HEK293 (cell line): ENCODE measurements at regions not wholly inside any gene's neighbourhood (a gene's known extent, or its start where the extent isn't known, plus 50 kb on each side); places are given as distances from the start of the nearest gene placed in this dataset.

Source experiments
- CTCF ChIA-PET: fragments of 350-600 bp; formaldehyde crosslinking; extraction: SDS; loops from one replicate; lab custom pipeline; 2021; ENCODE audit warnings: antibody characterized with exemption; lab: Yijun Ruan, JAX
- POLR2A ChIA-PET: fragments of 300-600 bp; formaldehyde crosslinking; extraction: SDS; loops from one replicate; lab custom pipeline; 2020; ENCODE audit warnings: antibody characterized with exemption, inconsistent platforms; lab: Yijun Ruan, JAX
- H3K27ac ChIP-seq: fragments of 200-500 bp; sonication (Bioruptor generic); 2 replicates; pipeline ENCODE4 v1.5.1; 2014; ENCODE audit warnings: low read depth, low read length, control low read depth, inconsistent platforms; ENCODE audit errors: extremely low read depth
- H3K36me3 ChIP-seq, 2 experiments: fragments of 200-500 bp in 1 of 2; sonication (Bioruptor generic) in 1 of 2; 1 replicate in 1 of 2; 2 replicates in 1 of 2; pipeline ENCODE4 v1.5.1; 2014 to 2017; ENCODE audit warnings: inconsistent platforms in 2 of 2, low read length in 2 of 2; ENCODE audit not compliant: control insufficient read depth in 2 of 2, insufficient read depth in 1 of 2
- H3K4me1 ChIP-seq: fragments of 200-500 bp; sonication (Bioruptor generic); 2 replicates; pipeline ENCODE4 v1.5.1; 2014; ENCODE audit warnings: mild to moderate bottlenecking, low read length, inconsistent platforms; ENCODE audit not compliant: control insufficient read depth, insufficient read depth
- H3K4me3 ChIP-seq: 2 replicates; pipeline ENCODE4 v1.5.1; 2011; ENCODE audit warnings: low read depth, mild to moderate bottlenecking, control low read depth, low read length, moderate library complexity
- H3K9me3 ChIP-seq: fragments of 200-500 bp; sonication (Bioruptor generic); 2 replicates; pipeline ENCODE4 v1.5.1; 2014; ENCODE audit warnings: low read depth, low read length, inconsistent platforms; ENCODE audit not compliant: control insufficient read depth, insufficient read depth
- BCL11A ChIP-seq: fragments of 450-650 bp; formaldehyde crosslinking; IDR thresholded peaks from 2 replicates; pipeline ENCODE4 v1.5.1; 2016; ENCODE audit warnings: low read depth, missing biosample characterization, missing genetic modification characterization
- EGR2 ChIP-seq: fragments of 450-650 bp; formaldehyde crosslinking; IDR thresholded peaks from 2 replicates; pipeline ENCODE4 v1.5.1; 2016; ENCODE audit warnings: low read depth, missing biosample characterization, missing genetic modification characterization
- GLIS2 ChIP-seq: fragments of 450-650 bp; formaldehyde crosslinking; IDR thresholded peaks from 2 replicates; pipeline ENCODE4 v1.5.1; 2016; ENCODE audit warnings: missing biosample characterization, missing genetic modification characterization
- MEIS1 ChIP-seq: sonication (generic); formaldehyde crosslinking; IDR thresholded peaks from 2 replicates; pipeline ENCODE4 v1.8.1; 2022; ENCODE audit warnings: missing genetic modification reagents, mild to moderate bottlenecking, borderline replicate concordance
- YY2 ChIP-seq: fragments of 450-650 bp; formaldehyde crosslinking; IDR thresholded peaks from 2 replicates; pipeline ENCODE4 v1.5.1; 2016; ENCODE audit warnings: missing biosample characterization, missing genetic modification characterization
- ZBTB17 ChIP-seq: fragments of 450-650 bp; formaldehyde crosslinking; IDR thresholded peaks from 2 replicates; pipeline ENCODE4 v1.5.1; 2016; ENCODE audit warnings: missing biosample characterization, missing genetic modification characterization
- ZBTB8A ChIP-seq: fragments of 450-650 bp; formaldehyde crosslinking; IDR thresholded peaks from 2 replicates; pipeline ENCODE4 v1.5.1; 2016; ENCODE audit warnings: missing biosample characterization, missing genetic modification characterization
- ZNF10 ChIP-seq: fragments of 450-650 bp; formaldehyde crosslinking; IDR thresholded peaks from 2 replicates; pipeline ENCODE4 v1.5.1; 2017; ENCODE audit warnings: missing biosample characterization, missing genetic modification characterization
- ZNF140 ChIP-seq: fragments of 450-650 bp; formaldehyde crosslinking; IDR thresholded peaks from 2 replicates; pipeline ENCODE4 v1.5.1; 2016; ENCODE audit warnings: missing biosample characterization, missing genetic modification characterization
- ZNF169 ChIP-seq: fragments of 450-650 bp; formaldehyde crosslinking; IDR thresholded peaks from 2 replicates; pipeline ENCODE4 v1.5.1; 2016; ENCODE audit warnings: missing biosample characterization, missing genetic modification characterization
- ZNF174 ChIP-seq: fragments of 450-650 bp; formaldehyde crosslinking; IDR thresholded peaks from 2 replicates; pipeline ENCODE4 v1.5.0; 2017; ENCODE audit warnings: missing biosample characterization, mild to moderate bottlenecking, missing genetic modification characterization
- ZNF175 ChIP-seq: fragments of 450-650 bp; formaldehyde crosslinking; IDR thresholded peaks from 2 replicates; pipeline ENCODE4 v1.5.1; 2016; ENCODE audit warnings: missing biosample characterization, missing genetic modification characterization
- ZNF23 ChIP-seq: fragments of 450-650 bp; formaldehyde crosslinking; IDR thresholded peaks from 2 replicates; pipeline ENCODE4 v1.5.1; 2016; ENCODE audit warnings: missing biosample characterization, missing genetic modification characterization, borderline replicate concordance
- ZNF394 ChIP-seq: fragments of 450-650 bp; formaldehyde crosslinking; IDR thresholded peaks from 2 replicates; pipeline ENCODE4 v1.5.1; 2016; ENCODE audit warnings: missing biosample characterization, missing genetic modification characterization, mild to moderate bottlenecking, moderate library complexity, borderline replicate concordance
- ZNF529 ChIP-seq: fragments of 450-650 bp; formaldehyde crosslinking; IDR thresholded peaks from 2 replicates; pipeline ENCODE4 v1.5.1; 2017; ENCODE audit warnings: missing genetic modification characterization, missing biosample characterization; ENCODE audit not compliant: insufficient replicate concordance
- ZNF530 ChIP-seq: fragments of 450-650 bp; formaldehyde crosslinking; IDR thresholded peaks from 2 replicates; pipeline ENCODE4 v1.5.1; 2016; ENCODE audit warnings: low read depth, missing biosample characterization, missing genetic modification characterization
- ZSCAN16 ChIP-seq: fragments of 450-650 bp; formaldehyde crosslinking; IDR thresholded peaks from 2 replicates; pipeline ENCODE4 v1.5.1; 2016; ENCODE audit warnings: missing biosample characterization, missing genetic modification characterization
- TF ChIP-seq, protein P1 (sequence below): fragments of 450-650 bp; formaldehyde crosslinking; IDR thresholded peaks from 2 replicates; pipeline ENCODE4 v1.5.1; 2016; ENCODE audit warnings: missing biosample characterization, missing genetic modification characterization
- TF ChIP-seq, protein P2 (sequence below): fragments of 450-650 bp; formaldehyde crosslinking; IDR thresholded peaks from 2 replicates; pipeline ENCODE4 v1.5.1; 2016; ENCODE audit warnings: missing biosample characterization, missing genetic modification characterization
- TF ChIP-seq, protein P3 (sequence below): fragments of 450-650 bp; formaldehyde crosslinking; IDR thresholded peaks from 2 replicates; pipeline ENCODE4 v1.5.1; 2016; ENCODE audit warnings: missing biosample characterization, missing genetic modification characterization
- TF ChIP-seq, protein P4 (sequence below): fragments of 450-650 bp; formaldehyde crosslinking; IDR thresholded peaks from 2 replicates; pipeline ENCODE4 v1.5.1; 2016; ENCODE audit warnings: missing biosample characterization, missing genetic modification characterization, low read depth
- TF ChIP-seq, protein P5 (sequence below): fragments of 450-650 bp; formaldehyde crosslinking; IDR thresholded peaks from 2 replicates; pipeline ENCODE4 v1.5.1; 2016; ENCODE audit warnings: missing biosample characterization, missing genetic modification characterization
- TF ChIP-seq, protein P6 (sequence below): IDR thresholded peaks from 2 replicates; pipeline ENCODE4 v1.6.1; 2011; ENCODE audit warnings: mild to moderate bottlenecking, low read depth, low read length, borderline replicate concordance

DNA sequence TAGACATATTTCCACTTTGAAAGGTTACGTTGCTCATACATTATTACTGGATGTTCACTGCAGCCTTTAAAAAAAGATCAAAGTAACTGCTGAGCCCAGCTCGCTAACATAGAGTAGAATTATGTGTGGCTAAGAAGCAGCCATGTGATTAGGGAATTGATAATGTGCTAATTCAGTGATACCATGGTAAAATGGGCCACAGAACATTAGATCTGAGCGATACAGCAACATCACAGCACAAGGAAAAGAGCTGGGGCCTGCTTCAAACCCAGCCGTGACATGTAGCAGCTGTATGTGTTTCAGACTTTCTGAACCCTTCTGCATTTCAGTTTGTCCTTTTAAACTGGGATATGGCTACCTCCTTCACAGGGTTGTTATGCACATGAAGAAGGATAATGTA, 92.3 kb upstream of the LMNTD1 start:
- Histone ChIP-seq H3K27ac (no peak overlapping the region), H3K36me3 (no peaks in the 10 kb centered on the region), H3K9me3 (no peaks in the 10 kb centered on the region), H3K4me3 (no peak overlapping the region), H3K4me1 (peaks cover 5% of the 10 kb centered on the region; the same call in 1 of the 2 replicates)
- ChIA-PET CTCF (interaction anchor here (0.6 kb wide), 1 partner anchor 444 kb away, joined by 4 read pairs; no protein-coding TSS in a partner anchor), POLR2A (no interaction called here)
- TF ChIP-seq ZBTB8A = no peak

DNA sequence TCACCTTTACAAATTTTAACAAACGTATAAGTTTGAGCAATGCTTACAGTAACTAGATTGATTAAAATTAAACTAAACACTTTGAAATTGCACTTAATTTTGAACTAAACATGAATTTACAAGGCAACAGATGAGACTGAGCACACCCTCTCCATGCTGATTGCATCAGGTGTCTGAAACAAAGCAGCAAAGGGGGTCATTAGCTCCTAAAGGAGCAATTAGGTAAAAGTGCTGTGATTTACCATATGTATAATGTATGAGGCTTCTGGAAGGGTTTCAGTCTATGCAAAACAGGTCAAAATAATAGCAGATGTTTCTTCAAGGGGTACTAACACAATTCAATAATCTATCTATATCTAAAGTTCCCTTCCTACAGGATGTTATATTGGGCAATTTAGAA, 98.8 kb upstream of the LMNTD1 start:
- CTCF ChIA-PET = interaction anchor here (0.6 to 0.7 kb wide), 2 partner anchors 300 to 432 kb away, joined by 3 to 4 read pairs; no protein-coding TSS in a partner anchor
- Histone ChIP-seq H3K9me3 (no peaks in the 10 kb centered on the region), H3K4me1 (peaks cover 5% of the 10 kb centered on the region; the same call in 1 of the 2 replicates), H3K4me3 (no peak overlapping the region), H3K27ac (no peak overlapping the region), H3K36me3 (no peaks in the 10 kb centered on the region)
- POLR2A ChIA-PET = no interaction called here
- TF ChIP-seq MEIS1 (no peak), ZNF140 (tag by site-specific recombination) (no peak), ZNF23 (tag by site-specific recombination) (no peak), ZNF174 (no peak), ZNF529 (tag by site-specific recombination) (no peak), BCL11A (tag by site-specific recombination) (no peak), ZNF530 (tag by site-specific recombination) (no peak), ZBTB17 (tag by site-specific recombination) (no peak), ZSCAN16 (tag by site-specific recombination) (no peak)
- TF ChIP-seq, protein P1, sequence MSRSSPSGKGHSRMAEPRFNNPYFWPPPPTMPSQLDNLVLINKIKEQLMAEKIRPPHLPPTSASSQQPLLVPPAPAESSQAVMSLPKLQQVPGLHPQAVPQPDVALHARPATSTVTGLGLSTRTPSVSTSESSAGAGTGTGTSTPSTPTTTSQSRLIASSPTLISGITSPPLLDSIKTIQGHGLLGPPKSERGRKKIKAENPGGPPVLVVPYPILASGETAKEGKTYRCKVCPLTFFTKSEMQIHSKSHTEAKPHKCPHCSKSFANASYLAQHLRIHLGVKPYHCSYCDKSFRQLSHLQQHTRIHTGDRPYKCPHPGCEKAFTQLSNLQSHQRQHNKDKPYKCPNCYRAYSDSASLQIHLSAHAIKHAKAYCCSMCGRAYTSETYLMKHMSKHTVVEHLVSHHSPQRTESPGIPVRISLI (tag by site-specific recombination) = no peak
- TF ChIP-seq, protein P2, sequence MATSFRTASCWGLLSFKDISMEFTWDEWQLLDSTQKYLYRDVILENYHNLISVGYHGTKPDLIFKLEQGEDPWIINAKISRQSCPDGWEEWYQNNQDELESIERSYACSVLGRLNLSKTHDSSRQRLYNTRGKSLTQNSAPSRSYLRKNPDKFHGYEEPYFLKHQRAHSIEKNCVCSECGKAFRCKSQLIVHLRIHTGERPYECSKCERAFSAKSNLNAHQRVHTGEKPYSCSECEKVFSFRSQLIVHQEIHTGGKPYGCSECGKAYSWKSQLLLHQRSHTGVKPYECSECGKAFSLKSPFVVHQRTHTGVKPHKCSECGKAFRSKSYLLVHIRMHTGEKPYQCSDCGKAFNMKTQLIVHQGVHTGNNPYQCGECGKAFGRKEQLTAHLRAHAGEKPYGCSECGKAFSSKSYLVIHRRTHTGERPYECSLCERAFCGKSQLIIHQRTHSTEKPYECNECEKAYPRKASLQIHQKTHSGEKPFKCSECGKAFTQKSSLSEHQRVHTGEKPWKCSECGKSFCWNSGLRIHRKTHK = no peak
- TF ChIP-seq, protein P3, sequence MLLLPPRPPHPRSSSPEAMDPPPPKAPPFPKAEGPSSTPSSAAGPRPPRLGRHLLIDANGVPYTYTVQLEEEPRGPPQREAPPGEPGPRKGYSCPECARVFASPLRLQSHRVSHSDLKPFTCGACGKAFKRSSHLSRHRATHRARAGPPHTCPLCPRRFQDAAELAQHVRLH (tag by site-specific recombination) = no peak
- TF ChIP-seq, protein P4, sequence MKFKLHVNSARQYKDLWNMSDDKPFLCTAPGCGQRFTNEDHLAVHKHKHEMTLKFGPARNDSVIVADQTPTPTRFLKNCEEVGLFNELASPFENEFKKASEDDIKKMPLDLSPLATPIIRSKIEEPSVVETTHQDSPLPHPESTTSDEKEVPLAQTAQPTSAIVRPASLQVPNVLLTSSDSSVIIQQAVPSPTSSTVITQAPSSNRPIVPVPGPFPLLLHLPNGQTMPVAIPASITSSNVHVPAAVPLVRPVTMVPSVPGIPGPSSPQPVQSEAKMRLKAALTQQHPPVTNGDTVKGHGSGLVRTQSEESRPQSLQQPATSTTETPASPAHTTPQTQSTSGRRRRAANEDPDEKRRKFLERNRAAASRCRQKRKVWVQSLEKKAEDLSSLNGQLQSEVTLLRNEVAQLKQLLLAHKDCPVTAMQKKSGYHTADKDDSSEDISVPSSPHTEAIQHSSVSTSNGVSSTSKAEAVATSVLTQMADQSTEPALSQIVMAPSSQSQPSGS (tag by site-specific recombination) = no peak

DNA sequence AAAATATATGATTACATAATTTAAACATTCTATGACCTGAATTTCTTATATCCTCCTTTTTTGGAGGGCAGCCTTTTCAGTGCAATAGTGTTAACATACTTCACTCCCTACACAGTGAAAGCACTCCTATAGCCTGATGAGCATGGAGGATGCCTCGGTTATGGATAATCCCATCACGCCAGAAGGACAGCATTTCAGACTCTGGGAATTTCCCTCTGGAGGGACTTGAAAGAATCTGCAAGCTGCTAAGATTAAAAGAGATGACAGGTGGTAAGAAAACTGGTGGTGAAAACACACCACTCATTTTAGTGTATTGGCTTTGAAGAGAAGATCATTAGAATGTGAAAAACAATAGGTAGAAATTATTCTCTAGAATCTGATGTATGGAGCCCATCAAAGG, 99.3 kb upstream of the LMNTD1 start:
- CTCF ChIA-PET = interaction anchor here (0.7 kb wide), 1 partner anchor 432 kb away, joined by 3 read pairs; no protein-coding TSS in a partner anchor
- Histone ChIP-seq H3K4me3 (no peak overlapping the region), H3K36me3 (no peaks in the 10 kb centered on the region), H3K9me3 (no peaks in the 10 kb centered on the region), H3K4me1 (peaks cover 5% of the 10 kb centered on the region; the same call in 1 of the 2 replicates), H3K27ac (no peak overlapping the region)
- POLR2A ChIA-PET = no interaction called here
- TF ChIP-seq, protein P1 (tag by site-specific recombination) = no peak
- TF ChIP-seq ZNF169 (tag by site-specific recombination) = no peak
- TF ChIP-seq GLIS2 (tag by site-specific recombination) = no peak
- TF ChIP-seq ZNF175 = no peak
- TF ChIP-seq, protein P5, sequence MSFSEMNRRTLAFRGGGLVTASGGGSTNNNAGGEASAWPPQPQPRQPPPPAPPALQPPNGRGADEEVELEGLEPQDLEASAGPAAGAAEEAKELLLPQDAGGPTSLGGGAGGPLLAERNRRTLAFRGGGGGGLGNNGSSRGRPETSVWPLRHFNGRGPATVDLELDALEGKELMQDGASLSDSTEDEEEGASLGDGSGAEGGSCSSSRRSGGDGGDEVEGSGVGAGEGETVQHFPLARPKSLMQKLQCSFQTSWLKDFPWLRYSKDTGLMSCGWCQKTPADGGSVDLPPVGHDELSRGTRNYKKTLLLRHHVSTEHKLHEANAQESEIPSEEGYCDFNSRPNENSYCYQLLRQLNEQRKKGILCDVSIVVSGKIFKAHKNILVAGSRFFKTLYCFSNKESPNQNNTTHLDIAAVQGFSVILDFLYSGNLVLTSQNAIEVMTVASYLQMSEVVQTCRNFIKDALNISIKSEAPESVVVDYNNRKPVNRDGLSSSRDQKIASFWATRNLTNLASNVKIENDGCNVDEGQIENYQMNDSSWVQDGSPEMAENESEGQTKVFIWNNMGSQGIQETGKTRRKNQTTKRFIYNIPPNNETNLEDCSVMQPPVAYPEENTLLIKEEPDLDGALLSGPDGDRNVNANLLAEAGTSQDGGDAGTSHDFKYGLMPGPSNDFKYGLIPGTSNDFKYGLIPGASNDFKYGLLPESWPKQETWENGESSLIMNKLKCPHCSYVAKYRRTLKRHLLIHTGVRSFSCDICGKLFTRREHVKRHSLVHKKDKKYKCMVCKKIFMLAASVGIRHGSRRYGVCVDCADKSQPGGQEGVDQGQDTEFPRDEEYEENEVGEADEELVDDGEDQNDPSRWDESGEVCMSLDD (tag by site-specific recombination) = no peak
- TF ChIP-seq, protein P6, sequence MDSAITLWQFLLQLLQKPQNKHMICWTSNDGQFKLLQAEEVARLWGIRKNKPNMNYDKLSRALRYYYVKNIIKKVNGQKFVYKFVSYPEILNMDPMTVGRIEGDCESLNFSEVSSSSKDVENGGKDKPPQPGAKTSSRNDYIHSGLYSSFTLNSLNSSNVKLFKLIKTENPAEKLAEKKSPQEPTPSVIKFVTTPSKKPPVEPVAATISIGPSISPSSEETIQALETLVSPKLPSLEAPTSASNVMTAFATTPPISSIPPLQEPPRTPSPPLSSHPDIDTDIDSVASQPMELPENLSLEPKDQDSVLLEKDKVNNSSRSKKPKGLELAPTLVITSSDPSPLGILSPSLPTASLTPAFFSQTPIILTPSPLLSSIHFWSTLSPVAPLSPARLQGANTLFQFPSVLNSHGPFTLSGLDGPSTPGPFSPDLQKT = no peak
- TF ChIP-seq EGR2 (tag by site-specific recombination) = no peak
- no peak for TF ChIP-seq ZNF10 (tag by site-specific recombination)
- no peak for TF ChIP-seq ZNF394 (tag by site-specific recombination)
- no peak for TF ChIP-seq YY2 (tag by site-specific recombination)
